HK-2 (cell line): ENCODE measurements at regions not wholly inside any gene's neighbourhood (a gene's known extent, or its start where the extent isn't known, plus 50 kb on each side); places are given as distances from the start of the nearest gene placed in this dataset.
"Not testable (repeated sequence)": the region's sequence is repeated elsewhere in the genome, so short reads cannot be mapped to it uniquely, and the experiment has no call there.

Experiments
- DNase-seq: peaks from one replicate; pipeline ENCODE4 v3.0.0-alpha.2; 2018; ENCODE audit not compliant: unreplicated experiment

DNA sequence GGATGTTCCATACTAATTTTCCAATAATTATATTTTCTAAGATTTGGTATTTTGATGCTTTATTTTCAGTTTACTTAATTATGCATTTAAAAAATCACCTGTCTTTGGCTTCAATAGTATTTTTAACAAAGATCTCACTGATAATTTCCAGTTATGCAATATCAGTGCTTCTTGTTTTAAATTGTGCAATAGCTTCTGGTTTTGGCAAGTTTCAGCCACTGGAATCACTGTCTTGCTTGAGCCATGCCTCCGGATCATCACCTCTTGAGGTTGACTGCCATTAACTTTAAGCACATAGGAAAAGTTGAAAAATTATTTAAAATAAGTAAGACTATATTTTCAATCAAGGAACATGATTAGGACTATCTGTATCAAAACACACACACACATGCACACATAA, 1242.1 kb downstream of the HACE1 start:
- DNase-seq = no peak

DNA sequence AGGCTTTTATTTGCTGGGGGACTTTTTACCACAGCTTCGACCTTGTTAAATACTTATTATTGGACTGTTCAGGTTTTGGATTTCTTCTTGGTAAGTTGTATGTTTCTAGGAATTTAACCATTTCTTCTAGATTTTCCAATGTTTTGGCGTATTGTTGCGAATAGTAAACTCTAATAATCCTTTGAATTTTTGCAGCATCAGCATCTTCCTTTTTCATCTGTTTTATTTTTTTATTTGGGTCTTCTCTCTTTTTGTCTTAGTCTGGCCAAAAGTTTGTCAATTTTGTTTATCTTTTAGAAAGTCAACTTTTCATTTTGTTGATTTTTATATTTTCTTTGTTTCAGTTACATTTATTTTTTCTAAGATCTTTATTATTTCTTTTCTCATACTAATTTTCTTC, 1272.0 kb downstream of the HACE1 start:
- DNase-seq = no peak

DNA sequence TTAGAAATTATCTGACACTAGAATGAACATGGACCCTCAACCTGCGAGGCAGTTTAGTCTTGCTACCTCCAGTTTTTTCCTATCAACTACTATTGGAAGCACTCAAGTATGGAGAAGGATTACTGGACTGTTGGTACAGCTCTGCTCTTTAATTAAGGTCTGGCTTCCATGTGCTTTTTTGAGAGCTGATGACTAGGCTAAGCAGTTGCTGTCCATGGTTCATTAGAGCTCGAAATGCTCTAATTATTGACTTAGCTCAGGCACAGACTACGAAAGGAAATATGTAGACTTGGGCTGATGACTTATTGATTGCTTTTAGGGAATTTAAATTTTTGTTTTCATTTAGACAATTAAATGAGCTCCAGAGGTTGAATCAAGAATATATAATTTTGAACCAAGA, 1281.6 kb downstream of the HACE1 start:
- no peak for DNase-seq

DNA sequence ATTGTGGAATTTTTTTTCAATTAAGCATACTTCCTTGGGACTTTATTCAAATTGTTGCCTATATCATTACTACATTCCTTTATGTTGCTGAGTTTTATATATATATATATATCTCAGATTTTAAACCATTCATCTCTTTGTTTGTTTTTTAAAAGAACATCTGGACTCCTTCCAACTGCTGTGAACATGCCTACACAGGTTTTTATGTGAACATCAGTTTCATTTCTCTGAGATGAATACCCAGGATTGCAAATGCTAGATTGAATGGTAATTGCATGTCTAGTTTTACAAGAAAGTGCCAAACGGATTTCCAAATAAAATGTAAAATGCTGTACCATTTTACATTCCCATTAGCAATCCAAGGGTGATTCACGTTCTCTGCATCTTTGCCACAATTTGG, 1289.3 kb downstream of the HACE1 start:
- DNase-seq = no peak

DNA sequence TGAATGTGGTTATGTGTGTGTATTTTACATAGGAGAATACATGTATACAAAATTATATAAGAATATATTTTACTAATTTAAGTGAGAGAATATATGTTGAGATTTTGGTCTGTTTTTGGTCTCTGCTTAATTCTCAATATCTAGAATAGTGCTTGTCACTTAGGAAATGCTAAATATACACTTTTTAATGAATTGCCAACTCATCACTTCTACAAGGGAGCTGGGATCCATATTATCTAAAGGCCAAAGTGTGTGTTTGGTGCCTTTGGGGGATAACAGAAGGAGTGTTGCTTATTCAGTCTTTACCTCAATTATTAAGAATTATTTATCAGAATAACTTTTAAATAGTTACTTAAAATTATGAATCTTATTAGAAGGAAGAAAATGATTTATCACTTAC, 1304.8 kb downstream of the HACE1 start:
- no peak for DNase-seq

DNA sequence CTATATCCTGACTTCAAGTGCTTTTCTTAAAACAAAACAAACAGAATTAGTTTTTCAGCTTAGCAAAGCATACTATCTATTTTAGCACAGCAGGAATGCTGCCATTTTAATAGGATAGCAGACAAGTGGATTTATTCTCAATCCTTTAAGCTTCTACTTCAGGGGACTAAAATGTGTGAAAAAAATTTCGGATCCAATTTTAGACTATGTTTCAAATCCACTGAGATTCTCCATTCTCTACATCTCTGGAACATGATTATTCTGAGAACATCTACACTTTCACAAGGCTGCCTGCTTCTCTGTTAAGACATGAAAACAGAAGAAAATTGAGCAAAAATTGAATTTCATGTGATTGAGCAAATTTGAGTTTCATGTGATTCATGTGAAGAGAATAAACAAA, 1321.3 kb downstream of the HACE1 start:
- no peak for DNase-seq

DNA sequence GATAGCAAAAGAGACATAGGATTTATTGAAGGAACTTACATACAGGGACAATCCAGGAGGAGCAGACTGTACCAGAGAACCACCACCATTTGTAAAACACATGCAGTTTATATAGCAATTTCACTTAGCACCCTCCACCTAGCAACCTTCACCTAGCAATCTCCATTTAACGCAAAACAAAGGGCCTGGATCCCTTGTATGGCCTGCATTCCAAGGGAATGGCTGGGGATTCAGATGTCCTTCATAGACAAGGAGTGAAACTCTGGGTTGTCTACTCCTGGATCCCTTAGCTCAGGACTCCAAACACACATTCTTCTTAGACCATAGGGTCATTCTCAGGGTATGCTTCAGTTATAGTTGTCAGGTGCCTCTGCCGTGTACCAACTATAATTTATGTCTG, 1324.9 kb downstream of the HACE1 start:
- no peak for DNase-seq

DNA sequence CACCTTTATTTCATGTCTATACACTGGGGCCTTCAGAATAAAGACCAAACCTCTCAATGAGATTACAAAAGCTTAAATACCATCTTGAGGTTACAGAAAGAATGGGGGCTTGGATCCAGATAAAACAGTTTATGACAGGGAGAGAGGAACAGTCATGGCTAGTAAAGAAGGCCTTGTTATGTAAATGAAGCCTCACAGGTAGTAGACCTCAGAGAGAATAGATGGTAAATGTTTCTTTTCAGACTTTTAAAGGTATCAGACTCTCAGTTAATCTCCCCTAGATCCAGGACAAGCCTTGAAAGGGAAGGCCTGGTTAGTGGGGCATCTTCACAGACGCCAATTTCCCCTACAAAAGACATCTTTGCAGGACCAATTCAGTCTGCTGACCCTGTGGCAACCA, 1325.6 kb downstream of the HACE1 start:
- DNase-seq = no peak

DNA sequence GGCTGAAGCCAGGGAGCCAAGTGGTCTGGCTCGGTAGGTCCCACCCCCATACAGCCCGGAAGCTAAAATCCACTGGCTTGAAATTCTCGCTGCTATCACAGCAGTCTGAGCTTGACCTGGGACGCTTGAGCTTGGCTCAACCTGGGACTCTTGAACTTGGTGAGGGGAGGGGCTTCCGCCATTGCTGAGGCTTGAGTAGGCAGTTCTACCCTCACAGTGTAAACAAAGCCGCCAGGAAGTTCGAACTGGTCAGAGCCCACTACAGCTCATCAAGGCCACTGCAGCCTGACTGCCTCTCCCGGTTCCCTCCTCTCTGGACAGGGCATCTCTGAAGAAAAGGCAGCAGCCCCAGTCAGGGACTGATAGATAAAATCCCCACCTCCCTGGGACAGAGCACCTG, 1337.7 kb downstream of the HACE1 start:
- DNase-seq = no peak

DNA sequence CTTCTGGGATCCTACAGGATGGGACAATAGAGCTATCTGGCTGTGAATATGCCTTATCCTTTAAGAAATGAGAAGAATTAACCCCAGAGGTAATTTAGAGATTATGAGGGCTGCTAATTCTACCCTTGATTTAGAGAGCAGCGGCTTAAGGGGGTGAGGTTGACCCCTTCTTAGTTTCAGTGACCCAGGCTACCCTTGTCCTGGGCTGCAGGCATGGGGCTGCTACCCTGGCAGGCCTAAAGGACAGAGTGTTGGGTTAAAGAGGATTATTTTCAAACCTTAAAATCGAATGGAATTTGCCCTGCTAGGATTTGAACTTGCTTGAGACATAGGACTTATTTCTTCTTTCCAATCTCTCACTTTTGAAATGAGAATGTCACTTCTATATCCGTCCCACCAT, 1343.4 kb downstream of the HACE1 start:
- no peak for DNase-seq

DNA sequence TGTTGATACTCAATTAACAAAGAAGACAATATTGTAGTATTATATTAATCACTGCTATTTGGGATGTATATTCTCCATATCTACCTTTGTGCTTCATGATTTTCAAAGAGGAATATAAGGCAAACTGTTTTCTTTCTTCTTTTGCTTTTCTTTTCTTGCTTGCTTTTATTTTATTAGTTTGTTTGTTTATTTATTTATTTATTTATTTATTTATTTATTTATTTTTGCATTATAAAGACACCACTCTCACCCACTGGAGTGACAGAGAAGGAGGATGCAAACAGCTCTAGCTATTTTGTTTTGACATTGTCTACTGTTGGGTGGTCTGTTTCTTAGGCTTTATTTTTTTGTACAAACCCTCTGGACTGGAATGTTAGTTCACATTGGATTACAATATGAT, 1352.7 kb downstream of the HACE1 start:
- no peak for DNase-seq

DNA sequence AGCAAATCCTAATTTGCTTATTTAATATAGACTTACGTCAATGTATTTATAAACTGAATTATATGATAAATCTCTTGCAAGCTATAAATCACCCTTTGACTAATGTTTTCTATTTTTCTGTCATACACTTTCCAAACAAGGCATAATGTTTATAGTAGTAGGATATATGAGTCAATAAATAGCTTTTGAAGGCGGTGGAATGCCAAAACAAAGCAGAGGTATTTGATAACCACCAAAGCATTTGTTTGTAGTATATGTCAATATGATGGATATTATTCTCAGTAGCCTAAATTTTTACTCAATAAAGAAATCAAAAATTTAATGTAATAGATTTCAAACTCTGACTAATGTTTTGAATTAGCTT, 1354.6 kb downstream of the HACE1 start:
- no peak for DNase-seq

DNA sequence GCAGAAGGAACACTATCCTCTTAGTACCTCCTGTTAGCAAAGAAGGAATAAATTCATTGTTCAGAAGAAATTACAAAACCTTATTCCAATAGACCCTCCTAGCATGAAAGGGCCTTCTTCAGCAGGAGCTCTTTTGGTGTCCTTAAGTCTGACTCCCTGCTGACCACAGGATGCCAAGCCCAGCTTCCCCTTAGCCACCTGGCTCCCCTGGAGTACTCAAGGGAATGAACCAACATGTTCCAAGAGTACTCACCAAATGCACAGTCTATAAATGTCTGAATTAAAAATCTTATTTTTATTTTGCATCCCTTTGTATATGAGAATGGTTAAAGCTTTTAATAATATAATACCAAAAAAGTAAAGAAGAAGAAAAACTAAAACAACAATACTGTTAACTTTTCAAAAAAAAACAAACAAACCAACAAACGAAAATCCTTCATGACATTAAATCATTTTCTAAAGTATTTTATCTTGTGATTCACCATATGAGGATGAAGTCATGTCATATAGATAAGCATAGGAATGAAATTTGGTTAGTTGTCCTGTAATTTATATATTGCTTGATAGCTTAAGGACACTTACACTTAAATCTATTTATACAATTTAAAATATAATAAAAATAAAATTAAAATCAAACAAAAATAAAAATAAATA, 1355.1 kb downstream of the HACE1 start:
- no peak for DNase-seq

DNA sequence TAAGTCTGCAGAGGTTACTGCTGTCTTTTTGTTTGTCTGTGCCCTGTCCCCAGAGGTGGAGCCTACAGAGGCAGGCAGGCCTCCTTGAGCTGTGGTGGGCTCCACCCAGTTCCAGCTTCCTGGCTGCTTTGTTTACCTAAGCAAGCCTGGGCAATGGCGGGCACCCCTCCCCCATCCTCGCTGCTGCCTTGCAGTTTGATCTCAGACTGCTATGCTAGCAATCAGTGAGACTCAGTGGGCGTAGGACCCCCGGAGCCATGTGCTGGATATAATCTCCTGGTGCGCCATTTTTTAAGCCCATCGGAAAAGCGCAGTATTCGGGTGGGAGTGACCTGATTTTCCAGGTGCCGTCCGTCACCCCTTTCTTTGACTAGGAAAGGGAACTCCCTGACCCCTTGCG, 1363.1 kb downstream of the HACE1 start:
- DNase-seq = not testable (repeated sequence)

DNA sequence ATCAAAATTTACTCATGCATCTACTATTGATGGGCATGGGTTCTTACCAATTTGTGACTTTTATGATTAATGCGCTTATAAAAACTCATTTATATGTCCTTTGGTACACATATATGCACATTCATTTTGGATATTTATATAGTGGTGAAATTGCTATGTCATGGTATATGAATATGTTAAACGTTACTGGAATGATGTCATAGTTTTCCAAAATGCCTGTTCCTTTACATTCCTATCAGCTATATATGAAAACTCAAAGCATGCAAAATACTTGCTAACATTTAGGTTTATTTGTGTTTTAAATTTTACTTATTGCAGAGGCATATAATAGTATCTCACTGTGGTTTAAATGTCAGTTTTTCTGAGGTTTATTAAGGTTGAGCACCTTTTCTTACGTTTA, 1403.1 kb downstream of the HACE1 start:
- DNase-seq = no peak

DNA sequence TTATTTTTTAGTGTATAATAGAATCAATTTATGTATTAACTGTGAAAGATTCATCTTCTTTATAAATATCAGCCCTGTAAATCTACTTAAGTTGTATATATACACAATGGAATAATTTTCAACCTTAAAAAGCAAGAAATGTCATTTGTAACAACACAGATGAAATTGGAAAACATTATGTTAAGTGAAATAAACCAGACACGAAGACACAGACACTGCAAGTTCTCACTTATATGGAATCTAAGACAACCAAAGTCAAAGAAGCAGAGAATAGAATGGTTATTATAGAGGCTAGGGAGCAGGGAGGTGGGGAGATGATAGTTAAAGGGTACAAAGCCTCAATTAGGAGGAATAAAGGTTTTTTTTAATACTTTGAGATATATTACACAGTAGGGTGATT, 1404.4 kb downstream of the HACE1 start:
- DNase-seq = no peak

DNA sequence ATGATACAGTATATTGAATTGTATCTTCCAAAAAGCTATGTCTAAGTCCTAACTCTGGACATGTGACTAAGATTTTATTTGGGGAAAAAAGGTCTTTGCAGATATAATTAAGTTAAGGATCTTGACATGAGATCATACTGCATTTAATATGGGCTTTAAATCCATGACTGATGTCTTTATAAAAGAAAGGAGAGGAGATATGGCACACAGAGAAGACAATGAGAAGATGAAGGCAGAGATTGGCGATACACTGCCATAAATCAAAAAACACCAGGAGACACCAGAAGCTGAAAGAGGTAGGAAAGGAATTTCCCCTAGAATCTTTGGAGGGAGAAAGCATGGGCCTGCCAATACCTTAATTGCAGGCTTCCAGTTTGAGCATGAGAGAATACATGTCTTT, 1450.2 kb downstream of the HACE1 start:
- DNase-seq = no peak

DNA sequence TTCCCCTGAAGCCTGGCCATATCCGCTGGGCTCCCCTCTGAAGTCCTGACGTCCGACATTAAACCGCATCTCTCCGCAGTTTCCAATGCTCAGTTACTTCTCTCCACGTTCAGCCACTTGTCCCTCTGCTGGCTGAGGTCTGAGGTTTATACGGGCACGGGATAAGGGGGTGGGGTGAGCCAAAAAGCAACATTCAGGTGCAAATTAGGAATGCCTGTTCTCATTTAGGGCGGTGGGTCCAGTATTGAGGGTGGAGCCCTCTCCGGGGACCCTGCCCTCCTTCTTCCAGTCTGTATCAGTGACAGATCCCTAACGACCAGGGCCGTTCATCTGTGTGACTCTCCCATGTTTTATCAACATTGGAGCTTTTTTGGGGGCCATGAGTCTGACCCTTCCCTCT, 1454.4 kb downstream of the HACE1 start:
- no peak for DNase-seq

DNA sequence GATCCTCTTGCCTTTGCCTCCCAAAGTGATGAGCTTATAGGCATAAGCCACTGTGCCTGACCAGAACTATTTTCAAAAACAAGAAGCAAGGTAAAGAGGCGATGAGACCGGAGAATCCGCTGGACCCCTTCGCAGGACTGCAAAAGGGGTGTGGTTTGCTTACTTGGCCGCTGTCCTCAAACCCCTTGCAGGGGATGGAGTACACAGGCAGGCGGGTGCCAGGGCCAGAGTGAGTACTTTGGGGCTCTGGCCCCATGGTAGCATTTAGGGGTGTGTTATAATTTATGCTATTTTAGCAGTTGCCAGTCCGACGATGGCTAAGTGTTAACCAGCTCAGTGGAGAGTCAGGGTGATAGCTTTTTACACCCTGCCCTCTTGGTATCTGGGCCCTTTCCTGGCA, 1454.9 kb downstream of the HACE1 start:
- no peak for DNase-seq

DNA sequence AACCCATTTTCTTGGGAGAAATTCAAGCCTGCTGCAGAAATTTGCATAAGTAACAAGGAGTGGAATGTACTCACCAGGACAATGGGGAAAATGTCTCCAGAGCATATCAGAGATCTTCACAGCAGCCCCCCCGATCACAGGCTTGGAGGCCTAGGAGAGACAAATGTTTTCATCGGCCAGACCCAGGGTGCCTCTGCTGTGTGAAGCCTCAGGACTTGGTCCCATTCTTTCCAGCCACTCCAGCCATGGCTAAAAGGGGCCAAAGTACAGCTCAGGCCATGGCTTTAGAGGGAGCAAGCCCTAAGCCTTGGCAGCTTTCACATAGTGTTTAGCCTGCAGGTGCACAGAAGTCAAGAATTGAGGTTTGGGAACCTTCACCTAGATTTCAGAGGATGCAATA, 1463.0 kb downstream of the HACE1 start:
- no peak for DNase-seq

DNA sequence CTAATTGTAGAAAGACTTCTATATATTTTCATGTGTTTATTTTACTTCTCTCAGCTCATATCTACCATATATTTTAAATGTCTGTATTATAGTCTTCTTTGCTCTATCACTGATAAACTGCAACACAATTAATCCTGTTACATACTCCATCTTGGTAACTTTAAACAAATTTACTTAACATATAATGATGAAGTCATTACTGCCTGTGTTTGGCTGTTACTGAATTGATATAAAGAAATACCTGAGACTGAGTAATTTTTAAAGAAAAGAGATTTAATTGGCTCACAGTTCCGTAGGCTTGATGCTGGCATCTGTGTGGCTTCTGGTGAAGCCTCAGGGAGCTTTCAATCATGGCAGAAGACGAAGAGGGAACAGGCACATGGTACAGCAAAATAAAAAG, 1480.4 kb downstream of the HACE1 start:
- DNase-seq = no peak

DNA sequence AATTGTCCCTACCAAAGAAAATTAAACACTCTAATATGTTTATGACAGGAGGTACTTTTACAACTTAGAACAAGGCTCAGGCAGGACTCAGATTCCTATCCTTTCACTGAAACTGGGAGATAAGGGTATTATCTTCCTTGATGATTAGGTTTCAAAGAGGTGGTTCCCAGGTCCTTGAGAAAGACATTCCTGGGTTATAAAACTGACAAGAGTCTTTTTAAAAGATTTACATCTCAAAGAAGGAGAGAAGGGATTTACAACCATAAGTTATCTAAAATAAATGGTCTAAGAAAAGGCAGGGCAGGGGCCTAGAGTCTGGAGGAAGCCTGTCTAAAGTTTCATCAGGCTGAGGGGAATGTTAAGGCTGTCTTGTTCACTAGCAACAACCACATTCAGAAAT, 1492.5 kb downstream of the HACE1 start:
- no peak for DNase-seq

DNA sequence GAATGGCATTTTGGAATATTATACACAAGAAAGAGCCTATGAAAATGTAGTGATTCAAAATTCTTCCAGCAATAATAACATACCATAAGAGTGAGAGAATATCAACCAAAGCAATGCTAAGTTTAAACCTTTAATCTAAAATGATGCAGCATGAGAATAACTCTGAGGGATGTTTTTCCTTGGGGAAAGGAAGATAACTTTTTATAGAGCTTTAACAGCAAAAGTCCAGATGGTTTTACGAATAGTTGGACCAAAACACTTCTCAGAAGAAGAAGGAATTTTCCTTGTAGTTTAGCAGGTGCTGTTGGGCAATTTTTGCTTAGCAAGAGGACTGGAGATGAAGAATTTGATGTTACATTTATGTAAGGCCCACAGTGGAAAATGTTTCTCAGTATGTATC, 1503.2 kb downstream of the HACE1 start:
- DNase-seq = no peak

DNA sequence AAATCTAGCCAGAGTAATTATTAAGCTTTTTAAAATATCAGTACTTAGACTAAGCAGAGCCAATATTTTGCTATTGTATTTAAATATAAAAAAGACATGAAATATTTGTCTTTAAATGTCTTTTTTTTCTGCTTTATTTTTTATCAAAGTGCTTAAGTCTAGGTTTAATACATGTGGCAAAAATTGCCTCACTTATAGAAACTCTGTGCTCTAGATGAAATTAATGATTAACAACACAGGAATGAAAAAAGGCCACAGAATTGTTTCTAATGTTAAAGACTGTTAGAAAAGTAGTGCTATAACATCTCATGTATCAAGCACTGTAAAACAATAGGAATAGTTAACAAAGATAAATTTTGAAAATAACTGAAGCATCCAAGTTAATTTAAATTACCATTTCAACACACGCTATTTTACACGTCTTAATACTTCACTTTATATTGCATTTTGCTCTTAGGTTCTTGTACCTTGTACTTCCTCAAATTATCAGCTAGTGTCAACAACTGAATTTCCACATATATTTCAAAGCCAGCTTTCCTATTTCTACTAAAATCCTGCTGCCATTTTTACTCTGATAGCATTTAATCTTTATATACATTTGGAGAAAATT, 1515.1 kb downstream of the HACE1 start:
- DNase-seq = no peak
